Body of pancreas (tissue), 4 donors: ENCODE measurements at regions not wholly inside any gene's neighbourhood (a gene's known extent, or its start where the extent isn't known, plus 50 kb on each side); places are given as distances from the start of the nearest gene placed in this dataset.
"Not testable (repeated sequence)": the region's sequence is repeated elsewhere in the genome, so short reads cannot be mapped to it uniquely, and the experiment has no call there.

ENCODE experiments used
- ATAC-seq: fragments of 150-250 bp; one replicate; pipeline ENCODE4 v1.9.1; 2016
- DNase-seq, 4 donors: peaks; one replicate each; pipeline ENCODE4 v3.0.0-alpha.2; 2019
- H3K27ac ChIP-seq, 4 donors: fragments of 200-600 bp; sonication (generic); 1 replicate in 3 of 4; 2 replicates in 1 of 4; pipeline versions ENCODE4 v1.5.1 to v1.6.1; 2016 to 2019; ENCODE audit warnings: mild to moderate bottlenecking in 1 of 4, mixed read lengths in 1 of 4, moderate library complexity in 1 of 4
- H3K27me3 ChIP-seq, 2 donors: fragments of 200-600 bp; sonication (generic); one replicate each; pipeline ENCODE4 v1.6.0; 2016; ENCODE audit warnings: mild to moderate bottlenecking in 1 of 2
- H3K36me3 ChIP-seq, 2 donors: fragments of 200-600 bp; sonication (generic); replicated peaks in 1 of 2; 2 replicates each; pipeline ENCODE4 v1.5.1; 2016; ENCODE audit warnings: low read depth in 2 of 2; ENCODE audit not compliant: insufficient read depth in 1 of 2
- H3K4me1 ChIP-seq: fragments of 200-600 bp; sonication (generic); one replicate; pipeline ENCODE4 v1.6.0; 2016
- H3K4me3 ChIP-seq, 2 donors: fragments of 200-600 bp; sonication (generic); 1 replicate in 1 of 2; 2 replicates in 1 of 2; pipeline ENCODE4 v1.5.1; 2016 to 2019
- H3K9me3 ChIP-seq, 3 donors: fragments of 200-600 bp; sonication (generic); 1 replicate in 2 of 3; 2 replicates in 1 of 3; pipeline ENCODE4 v1.5.1; 2016
- CTCF ChIP-seq, 7 experiments: fragments of 450-650 bp in 4 of 7; fragments of 200-600 bp in 3 of 7; sonication (generic) in 3 of 7; IDR thresholded peaks; one replicate each; pipeline ENCODE4 v1.5.1; 2016 to 2019; ENCODE audit warnings: antibody characterized with exemption in 7 of 7
- POLR2A ChIP-seq, 3 donors: fragments of 450-650 bp; IDR thresholded peaks; one replicate each; pipeline ENCODE4 v1.6.1; 2016; ENCODE audit warnings: antibody characterized with exemption in 3 of 3, mild to moderate bottlenecking in 2 of 3
- WGBS, 2 donors: methylation state at CpG; one replicate each; pipeline ENCODE4 v1.1.5; 2017; 5-methylcytosine and 5-hydroxymethylcytosine counted together
- intact Hi-C: fragments of 100-400 bp; cut with DNase I; formaldehyde crosslinking; loops from one replicate; pipeline ENCODE4 v1.15.1; 2023

- Histone ChIP-seq H3K27me3 (no peaks in the 10 kb centered on the region), H3K9me3 (no peaks in the 10 kb centered on the region), H3K4me1 (no peaks in the 10 kb centered on the region), H3K36me3 (no peaks in the 10 kb centered on the region), H3K4me3 (no peak overlapping the region), H3K27ac (no peak overlapping the region)
- TF ChIP-seq CTCF (IDR thresholded peaks at IDR 0.05), result no peak
- no peak for TF ChIP-seq POLR2A (IDR thresholded peaks at IDR 0.05)
- DNase-seq (no peak), ATAC-seq (no peak)
- intact Hi-C loops, result no loop called here
- WGBS, 2 donors, result 45% methylated on average over 7 of the region's 7 CpGs
Observed at GRCh38 chr1:166302989-166303758, 136.4 kb upstream of the FAM78B start.

GRCh38 chr1:166304131-166304530, 137.3 kb upstream of the FAM78B start:
- ATAC-seq (no peak), DNase-seq (no peak)
- H3K27ac ChIP-seq, result no peak overlapping the region
- 62 to 68% methylated on average over 2 to 3 of the region's 3 CpGs for WGBS, 2 donors
- H3K9me3 ChIP-seq, result no peaks in the 10 kb centered on the region
- no peaks in the 10 kb centered on the region for H3K27me3 ChIP-seq
- no peak for TF ChIP-seq CTCF (IDR thresholded peaks at IDR 0.05)
- no peak for TF ChIP-seq POLR2A (IDR thresholded peaks at IDR 0.05)
- H3K4me3 ChIP-seq, result no peak overlapping the region
- H3K36me3 ChIP-seq, result no peaks in the 10 kb centered on the region
- intact Hi-C loops, result no loop called here
- H3K4me1 ChIP-seq, result no peaks in the 10 kb centered on the region

GRCh38 chr1:166305371-166305770, 138.6 kb upstream of the FAM78B start:
- Histone ChIP-seq H3K4me1 (no peaks in the 10 kb centered on the region), H3K9me3 (no peaks in the 10 kb centered on the region), H3K4me3 (no peak overlapping the region), H3K36me3 (no peaks in the 10 kb centered on the region), H3K27me3 (no peaks in the 10 kb centered on the region), H3K27ac (no peak overlapping the region)
- ATAC-seq (no peak), DNase-seq (no peak)
- 66% methylated on average over 2 of the region's 2 CpGs for WGBS, 2 donors
- TF ChIP-seq CTCF (IDR thresholded peaks at IDR 0.05) (no peak), POLR2A (IDR thresholded peaks at IDR 0.05) (no peak)
- intact Hi-C loops, result no loop called here

GRCh38 chr1:166307261-166308188, 140.7 kb upstream of the FAM78B start:
- TF ChIP-seq POLR2A (IDR thresholded peaks at IDR 0.05) (no peak), CTCF (IDR thresholded peaks at IDR 0.05) (no peak)
- no peak overlapping the region for H3K4me3 ChIP-seq
- ATAC-seq (no peak), DNase-seq (peak in 2 of 4 donors; percentile 5 to 7)
- WGBS, 2 donors, result 33 to 39% methylated on average over 9 of the region's 9 CpGs
- intact Hi-C loops, result no loop called here
- no peaks in the 10 kb centered on the region for H3K36me3 ChIP-seq
- H3K27ac ChIP-seq, result no peak overlapping the region
- no peaks in the 10 kb centered on the region for H3K27me3 ChIP-seq
- no peaks in the 10 kb centered on the region for H3K4me1 ChIP-seq
- H3K9me3 ChIP-seq, result no peaks in the 10 kb centered on the region

- ATAC-seq, H3K4me3 ChIP-seq, intact Hi-C loops, DNase-seq, H3K36me3 ChIP-seq, H3K9me3 ChIP-seq, H3K27me3 ChIP-seq, H3K27ac ChIP-seq, H3K4me1 ChIP-seq: not testable (repeated sequence)
- WGBS, 2 donors, result 25 to 73% methylated on average over 1 to 5 of the region's 5 CpGs
Observed at GRCh38 chr1:166316306-166316705, 149.5 kb upstream of the FAM78B start.
